NCI-H2227 (cell line): ENCODE measurements at regions not wholly inside any gene's neighbourhood (a gene's known extent, or its start where the extent isn't known, plus 50 kb on each side); places are given as distances from the start of the nearest gene placed in this dataset.
"Not testable (repeated sequence)": the region's sequence is repeated elsewhere in the genome, so short reads cannot be mapped to it uniquely, and the experiment has no call there.

Experiments
- DNase-seq: peaks from one replicate; lab custom pipeline; 2025; ENCODE audit not compliant: unreplicated experiment; lab: John Stamatoyannopoulos, UW

DNA sequence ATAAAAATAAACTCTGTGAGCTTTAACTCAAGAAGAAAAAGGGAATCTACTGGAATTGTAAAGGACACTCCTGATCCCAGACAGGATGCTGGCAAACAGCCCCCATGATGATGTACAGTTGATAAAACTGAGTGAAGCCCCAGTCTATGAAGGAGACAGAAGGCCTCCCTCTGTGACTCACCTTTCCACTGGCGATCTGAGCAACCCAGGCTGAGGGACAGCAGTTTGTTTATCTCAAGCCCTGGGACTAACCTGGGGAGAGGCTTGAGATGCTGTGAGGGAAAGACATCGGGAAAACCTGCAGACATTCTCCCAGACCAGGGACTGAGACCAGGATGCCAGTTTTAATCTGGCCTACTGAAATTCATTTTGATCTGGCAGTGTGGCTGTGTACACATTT lies 104.5 kb upstream of the CDH2 start:
- DNase-seq, result no peak

DNA sequence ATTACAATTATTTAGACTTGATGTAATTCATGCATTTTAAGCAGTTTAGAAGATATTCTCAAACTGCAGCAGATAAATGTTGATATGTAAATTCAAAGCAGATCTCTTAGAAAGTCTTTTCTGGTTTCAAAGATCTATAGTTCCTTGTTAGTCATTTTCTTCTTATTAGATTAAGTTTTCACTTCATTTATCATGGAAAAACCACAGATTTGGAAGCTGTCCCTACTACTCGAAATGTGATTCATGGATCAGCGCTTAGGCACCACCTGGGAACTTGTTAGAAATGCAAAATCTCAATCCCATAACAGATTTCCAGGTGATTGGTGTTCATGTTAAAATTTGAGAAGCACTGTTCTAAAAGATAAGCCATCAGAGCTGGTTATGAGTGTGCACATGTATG lies 92.8 kb upstream of the CDH2 start:
- DNase-seq, result no peak

DNA sequence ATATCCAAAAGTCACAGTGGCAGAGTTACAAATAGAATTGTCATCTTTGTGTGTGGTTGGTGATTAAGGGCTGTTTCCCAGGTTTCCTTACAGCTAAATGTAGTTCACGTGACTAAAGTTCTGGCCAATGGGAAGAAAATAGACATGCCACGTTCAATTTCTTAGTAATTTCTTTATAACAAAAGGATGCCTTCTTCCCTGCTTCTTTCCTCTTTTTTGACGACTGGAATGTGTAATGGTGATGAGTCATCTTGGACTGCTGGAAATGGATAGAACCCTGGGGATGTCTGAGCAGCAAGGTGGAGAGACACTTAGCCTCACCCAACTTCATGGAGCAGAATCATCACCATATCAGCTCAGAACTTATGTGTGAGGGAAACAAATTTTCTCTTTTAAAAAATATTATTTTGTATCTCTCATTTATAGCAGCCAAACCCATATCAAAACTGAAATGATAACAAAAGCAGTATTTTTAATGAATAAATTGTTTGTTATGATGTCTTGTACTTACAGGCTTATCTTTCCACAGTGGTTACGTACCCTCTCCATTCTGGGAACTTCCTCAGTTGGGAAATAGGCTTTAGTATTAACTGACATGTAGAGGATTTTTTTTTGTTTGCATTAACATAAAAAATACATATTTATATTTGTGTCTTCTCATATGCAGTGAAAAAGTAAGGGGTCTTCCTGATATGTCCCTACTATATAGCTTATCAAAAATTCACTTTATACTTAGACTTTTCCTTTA lies 91.1 kb upstream of the CDH2 start:
- DNase-seq, result no peak

DNA sequence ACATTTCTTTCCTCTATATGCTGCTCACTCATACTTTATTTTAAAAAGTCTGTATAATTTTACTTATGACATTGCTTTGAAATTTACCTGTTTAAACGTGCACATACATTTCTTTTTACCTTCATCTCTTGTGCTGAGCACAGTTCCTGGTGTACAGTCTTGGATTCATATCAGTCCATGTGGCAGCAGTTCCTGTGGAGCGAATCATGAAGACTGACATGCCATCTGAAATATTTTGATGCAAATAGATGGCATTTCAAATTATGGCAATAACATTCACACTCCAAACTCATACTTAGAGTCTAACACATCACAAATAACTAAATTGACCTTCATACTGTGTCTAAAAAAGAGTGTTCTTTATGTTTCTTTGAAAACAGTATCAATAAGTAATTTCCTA lies 90.3 kb upstream of the CDH2 start:
- DNase-seq, result no peak

DNA sequence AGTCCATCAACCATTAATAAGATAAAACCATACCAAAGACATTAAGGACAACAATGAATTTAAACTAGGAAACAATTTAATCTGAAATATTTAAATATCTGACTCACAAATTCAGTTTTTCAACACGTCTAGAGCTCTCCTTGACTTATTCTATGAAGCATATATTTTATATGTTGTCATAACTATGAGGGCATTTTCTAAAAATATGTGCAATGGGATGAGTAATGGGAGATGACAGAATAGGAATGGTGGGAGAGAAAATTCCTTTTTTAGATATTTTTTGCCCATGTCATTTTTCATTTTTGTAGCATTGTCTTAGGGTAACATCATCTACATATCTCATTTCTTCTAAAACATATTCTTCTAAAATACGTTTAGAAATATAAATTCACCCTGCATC lies 79.2 kb upstream of the CDH2 start:
- DNase-seq, result no peak

DNA sequence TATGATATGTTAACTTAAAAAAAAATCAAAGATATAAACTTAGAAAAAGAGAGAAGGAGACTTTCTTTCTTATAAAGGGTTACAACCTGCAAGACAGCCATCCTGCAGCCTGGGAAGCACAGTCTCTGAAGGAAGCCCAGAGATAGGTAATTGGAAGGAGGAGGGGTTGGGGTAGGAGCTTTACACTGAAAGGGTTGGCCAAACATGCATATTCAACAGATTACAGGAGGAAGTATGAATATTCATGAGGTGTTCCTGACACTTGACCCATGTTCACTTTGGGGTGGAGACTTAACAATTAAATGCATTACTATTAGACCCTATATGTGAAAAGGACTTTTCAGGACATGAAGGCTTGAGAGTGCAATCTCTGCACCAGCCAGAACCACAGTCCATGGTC lies 71.7 kb upstream of the CDH2 start:
- no peak for DNase-seq

DNA sequence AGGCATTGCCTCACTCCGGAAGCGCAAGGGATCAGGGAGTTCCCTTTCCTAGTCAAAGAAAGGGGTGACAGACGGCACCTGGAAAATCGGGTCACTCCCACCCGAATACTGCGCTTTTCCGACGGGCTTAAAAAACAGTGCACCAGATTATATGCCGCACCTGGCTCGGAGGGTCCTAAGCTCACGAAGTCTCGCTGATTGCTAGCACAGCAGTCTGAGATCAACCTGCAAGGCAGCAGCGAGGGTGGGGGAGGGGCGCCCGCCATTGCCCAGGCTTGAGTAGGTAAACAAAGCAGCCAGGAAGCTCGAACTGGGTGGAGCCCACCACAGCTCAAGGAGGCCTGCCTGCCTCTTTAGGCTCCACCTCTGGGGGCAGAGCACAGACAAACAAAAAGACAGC lies 63.7 kb upstream of the CDH2 start:
- DNase-seq, result not testable (repeated sequence)

DNA sequence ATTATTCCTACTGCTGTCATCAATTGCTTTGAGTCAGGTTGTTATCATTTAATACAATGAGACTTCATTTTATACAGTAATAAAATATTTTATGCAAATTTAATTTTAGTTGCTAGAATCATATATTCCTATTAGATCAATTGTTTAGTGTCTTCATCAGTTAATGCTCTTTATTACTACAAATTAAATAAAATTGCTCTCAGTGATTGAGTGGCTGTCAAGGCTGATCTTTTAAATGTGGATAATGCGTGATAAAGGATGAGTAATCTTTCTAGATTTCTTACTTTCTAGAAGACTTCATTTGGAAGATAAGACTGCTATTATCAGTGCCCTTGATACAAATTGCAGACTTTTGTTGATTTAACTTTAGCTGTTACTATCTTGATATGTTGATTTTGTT lies 59.6 kb upstream of the CDH2 start:
- DNase-seq, result no peak
